HG03521 (cell line): ENCODE measurements at regions not wholly inside any gene's neighbourhood (a gene's known extent, or its start where the extent isn't known, plus 50 kb on each side); places are given as distances from the start of the nearest gene placed in this dataset.
"Not testable (repeated sequence)": the region's sequence is repeated elsewhere in the genome, so short reads cannot be mapped to it uniquely, and the experiment has no call there.

Experiments used
- ATAC-seq: cut with Tn5 transposase; IDR thresholded peaks from one replicate; pipeline ENCODE4 v1.9.1; 2021; ENCODE audit warnings: mild to moderate bottlenecking, moderate library complexity; ENCODE audit not compliant: unreplicated experiment

DNA sequence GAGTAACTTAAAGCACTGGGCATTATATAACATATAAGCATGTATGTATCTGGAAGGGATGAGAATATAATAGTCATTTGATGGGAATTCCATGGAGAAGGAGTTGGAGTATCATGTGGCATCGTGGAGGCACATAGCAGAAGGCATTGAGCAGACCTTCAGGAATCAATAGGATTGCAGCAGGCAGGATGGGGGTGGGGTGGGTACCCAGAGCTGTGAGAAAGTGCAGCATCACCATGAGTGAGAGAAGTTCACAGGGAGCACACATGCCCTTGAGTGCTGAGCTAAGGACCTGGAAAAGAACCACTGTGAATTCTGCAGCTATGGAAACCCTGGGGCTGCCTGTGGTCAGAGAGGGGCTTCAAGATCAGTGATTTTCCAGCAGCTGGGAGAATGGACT lies 57.3 kb downstream of the MED10 start:
- no peak for ATAC-seq

DNA sequence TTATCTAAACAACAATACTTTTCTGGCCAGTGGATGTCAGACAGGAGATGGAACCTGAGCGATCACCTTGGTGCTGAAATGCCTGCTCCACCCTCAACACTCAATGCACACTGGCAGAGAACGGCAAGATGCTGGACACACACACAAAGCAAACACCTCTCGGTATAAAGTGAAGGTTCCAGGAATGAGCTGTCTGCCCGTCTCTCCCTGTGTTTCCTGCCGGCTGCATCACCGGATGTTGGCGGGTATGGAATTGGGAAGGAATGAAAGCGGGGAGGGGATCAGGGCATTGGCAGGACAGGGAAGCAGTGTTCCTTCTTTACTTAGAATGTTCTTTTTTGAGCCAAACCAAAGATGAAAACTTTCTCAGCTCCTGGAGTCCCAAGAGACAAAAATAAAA lies 59.2 kb downstream of the MED10 start:
- ATAC-seq: no peak

DNA sequence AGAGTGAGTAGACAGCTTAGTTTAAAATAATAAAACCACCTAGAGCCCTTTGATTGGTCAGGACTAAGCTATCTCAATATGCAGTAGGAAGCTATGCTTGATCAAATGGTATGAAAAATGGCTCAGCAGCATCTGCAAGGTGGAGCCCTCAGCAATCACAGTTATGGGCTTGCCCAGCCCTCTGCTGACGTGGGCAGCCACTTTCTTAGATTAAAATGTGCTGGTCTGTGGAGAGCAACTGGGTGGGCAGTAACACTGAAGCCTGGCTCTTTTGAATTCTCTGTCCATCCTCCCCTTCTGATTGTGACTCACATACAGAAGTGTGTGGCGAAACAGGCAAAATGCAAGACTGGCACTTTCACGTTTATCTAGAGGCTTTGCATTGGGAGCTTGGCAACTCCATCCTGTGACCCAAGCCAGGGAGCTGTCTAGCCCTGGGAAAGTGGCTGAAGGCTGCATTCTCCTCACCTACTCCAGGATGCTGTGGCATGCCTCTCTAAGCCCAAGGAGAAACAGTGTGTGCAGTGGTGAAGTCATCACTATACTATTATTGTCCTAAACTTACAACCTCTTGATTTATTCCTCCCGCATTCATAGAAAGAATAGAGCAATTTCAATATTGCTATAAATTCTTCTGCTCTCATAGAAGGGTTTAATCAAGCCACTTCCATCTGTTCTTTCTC lies 61.1 kb downstream of the MED10 start:
- ATAC-seq: no peak

DNA sequence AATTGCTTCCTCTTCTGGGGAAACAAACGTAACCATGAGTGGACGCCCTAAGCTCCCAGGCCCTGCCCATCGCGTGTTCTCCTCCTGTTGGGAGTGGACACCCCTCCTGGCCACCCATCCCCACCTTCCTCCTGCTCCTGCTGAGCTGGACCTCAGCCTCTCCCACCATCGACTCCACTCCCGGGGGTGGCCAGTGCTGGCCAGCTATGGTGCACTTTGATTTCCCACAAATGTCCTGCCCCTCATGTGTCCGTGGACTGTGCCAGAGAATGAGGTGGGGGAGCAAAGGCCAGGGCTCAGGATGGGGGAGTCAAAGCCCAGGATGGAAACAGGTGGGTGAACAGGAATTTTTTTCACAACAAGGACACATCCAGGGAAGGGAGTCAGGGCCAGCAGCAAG lies 62.8 kb downstream of the MED10 start:
- no peak for ATAC-seq

DNA sequence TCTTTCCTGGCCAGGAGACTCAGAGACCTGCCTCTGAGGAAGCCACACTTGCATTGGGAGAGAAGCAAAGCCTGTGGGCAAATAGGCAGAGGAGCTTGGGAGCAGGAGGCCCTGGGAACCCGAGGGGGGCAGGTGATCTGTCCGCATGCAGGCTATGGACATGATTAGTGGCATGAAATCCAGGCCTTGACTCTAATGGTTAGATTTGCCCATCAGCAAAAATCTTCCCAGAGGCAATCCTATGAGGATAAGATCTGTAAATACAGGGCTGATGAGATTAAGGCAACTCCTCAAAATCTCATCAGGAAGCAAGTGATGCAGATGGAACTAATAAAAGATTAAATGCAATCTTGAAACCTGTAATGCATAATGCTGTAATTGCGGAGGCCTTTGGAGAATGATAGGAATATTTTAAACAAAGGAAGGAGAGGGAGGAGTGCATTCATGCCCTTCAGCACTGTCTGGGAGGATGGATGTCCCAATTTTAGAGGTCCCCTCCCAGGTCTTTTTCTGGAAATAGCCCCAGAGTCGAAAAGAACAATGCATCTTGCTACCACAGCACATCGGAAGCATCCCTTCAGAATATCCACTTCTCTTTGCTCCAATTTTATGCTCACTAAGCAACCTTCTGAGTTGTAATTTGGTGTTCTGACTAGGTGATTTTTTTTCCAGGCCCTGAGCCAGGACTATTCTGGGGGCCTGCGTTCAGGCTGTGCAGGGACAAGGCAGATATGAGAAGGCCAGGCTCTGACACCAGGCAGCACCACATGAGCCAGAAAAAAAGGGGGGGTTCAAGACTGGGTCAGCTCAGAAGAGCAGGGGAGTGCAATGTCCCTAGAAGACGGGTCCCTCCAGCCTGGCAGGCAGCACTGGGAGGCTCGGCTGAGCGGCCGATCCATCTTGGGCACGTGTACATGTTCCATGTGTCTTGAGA lies 66.5 kb downstream of the MED10 start:
- ATAC-seq: no peak

DNA sequence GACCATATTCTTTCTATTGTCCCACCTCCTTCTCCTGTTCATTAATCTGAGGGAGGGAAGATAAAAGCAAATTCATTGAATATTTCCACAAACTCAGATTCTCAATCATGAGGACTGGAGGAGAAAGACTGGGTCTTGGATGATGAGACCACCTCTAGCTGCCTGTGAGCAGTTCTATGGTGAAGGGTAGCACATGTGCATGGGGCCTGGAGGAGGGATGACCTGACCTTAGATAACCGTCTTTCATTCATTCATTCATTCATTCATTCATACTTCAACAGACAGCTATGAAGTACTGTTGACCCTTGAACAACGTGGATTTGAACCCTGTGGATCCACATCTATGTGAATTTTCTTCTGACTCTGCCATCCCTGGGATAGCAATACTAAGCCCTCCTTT lies 68.4 kb downstream of the MED10 start:
- no peak for ATAC-seq

DNA sequence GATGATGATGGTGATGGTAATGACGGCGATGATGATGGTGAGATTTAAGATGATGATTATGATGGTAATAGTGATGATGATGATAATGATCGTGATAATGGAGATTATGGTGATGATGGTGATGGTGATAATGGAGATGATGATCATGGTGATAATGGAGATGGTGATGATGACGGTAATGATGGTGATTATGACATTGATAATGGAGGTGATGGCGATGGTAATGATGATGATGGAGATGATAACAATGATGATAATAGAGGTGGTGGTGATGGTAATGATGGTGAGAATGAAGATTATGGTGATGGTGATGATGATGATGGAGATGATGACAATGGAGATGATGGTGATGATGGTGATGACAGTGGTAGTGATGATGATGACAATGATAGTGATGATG lies 69.7 kb downstream of the MED10 start:
- no peak for ATAC-seq

DNA sequence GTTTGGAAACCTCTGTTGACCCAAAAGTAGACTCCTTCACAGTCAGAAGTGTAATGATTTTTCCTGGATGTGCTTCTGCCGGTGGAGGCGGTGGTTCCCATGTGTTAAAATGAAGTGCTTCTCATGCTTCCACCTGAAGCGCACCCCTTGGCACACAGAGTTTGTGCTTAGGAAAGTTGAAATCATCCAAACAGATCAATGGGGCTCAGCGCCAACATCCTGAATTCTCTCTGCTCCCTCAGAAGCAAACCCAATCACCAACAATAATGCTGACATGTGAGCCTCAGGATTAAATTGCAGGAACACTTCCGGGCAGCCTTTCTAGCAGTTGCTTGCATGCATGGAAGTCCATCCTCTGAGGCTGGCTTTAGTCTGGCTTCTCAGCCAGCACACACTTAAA lies 71.0 kb downstream of the MED10 start:
- ATAC-seq: no peak

DNA sequence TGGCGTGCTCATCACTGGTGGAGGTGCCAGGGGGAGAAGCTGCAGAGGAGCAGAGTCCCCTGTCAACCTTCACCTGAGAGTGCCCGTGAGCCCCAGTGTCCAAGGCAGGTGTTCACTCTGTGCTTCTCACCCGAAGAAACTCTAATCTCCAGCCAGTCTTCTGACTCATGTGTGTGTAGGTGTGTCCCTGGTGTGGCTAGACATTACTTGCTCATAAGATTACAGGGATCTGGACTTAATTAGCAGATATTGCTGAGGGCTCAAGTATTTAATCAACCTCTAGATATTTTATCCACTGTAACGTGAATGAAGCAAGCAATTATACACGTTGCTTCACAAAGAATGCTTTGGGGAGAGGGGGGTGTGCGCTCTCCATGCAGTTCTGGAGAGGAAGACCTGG lies 72.5 kb downstream of the MED10 start:
- no peak for ATAC-seq

DNA sequence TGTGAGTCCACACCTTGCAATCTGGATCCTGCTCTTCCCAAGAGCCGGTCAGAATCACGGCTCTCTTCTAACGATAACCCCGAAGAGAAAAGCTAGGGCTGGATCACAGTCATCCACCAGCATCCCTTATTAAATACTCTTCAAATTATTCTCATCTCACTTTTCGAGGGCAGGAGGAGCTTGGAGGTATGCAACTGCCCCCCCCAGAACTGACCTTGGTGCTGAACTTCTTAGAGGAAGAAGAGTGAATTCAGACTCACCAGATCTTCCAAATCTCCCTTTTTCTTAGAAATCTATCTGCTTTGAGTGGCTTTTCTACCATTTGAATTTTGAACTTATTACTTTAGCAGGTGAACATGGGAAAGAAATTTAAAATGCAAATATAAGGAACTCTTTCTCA lies 75.7 kb downstream of the MED10 start:
- no peak for ATAC-seq

DNA sequence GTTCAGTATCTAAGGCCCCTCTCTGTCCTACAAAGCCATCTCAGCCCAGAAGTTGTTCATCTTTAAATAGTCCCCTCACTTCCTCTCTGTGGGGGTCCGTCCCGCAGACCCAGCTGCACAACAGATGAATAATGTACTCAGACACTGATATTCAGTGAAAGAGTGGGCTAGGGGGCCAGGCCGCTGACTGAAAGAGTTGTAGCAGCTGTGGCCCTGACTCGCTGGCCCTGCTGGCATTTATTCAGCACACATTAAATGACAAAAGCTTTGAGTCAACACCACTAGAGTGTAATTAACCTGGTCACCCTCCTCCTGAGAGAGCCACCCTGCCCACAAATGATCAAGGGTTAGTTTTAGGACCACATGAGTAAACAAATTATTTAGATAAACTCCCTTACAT lies 76.3 kb downstream of the MED10 start:
- no peak for ATAC-seq

DNA sequence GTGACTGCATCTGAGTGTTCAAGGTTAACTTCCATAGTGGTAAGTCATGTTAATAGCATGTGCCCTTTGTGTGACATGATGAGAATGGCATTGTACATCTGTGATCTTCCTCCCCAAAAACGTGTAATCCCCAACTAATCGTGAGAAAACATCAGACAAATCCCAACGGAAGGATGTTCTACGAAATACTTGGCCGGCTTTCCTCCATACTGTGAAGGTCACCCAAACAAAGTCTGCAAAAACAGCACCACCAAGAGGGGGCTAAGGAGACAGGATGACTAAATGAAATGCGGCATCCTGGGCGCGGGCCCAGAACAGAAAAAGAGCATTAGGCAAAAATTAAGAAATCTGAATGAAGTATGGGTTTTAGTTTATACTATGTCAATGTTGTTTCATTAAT lies 81.8 kb downstream of the MED10 start:
- ATAC-seq: no peak

DNA sequence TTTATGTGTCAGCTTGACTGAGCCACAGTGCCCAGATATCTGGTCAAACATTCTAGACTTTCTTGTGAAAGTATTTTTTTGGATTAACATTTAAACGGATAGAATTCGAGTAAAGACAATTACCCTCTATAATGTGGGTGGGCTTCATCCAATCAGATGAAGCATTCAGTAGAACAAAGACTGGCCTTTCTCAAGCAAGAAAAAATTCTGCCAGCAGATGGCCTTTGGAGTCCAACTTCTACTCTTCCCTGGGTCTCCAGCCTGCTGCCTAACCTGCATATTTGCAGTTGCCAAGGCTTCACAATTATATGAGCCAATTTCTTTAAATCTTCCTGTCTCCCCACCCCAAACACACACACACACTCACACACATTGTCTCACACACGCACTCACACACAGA lies 86.4 kb downstream of the MED10 start:
- ATAC-seq: no peak

DNA sequence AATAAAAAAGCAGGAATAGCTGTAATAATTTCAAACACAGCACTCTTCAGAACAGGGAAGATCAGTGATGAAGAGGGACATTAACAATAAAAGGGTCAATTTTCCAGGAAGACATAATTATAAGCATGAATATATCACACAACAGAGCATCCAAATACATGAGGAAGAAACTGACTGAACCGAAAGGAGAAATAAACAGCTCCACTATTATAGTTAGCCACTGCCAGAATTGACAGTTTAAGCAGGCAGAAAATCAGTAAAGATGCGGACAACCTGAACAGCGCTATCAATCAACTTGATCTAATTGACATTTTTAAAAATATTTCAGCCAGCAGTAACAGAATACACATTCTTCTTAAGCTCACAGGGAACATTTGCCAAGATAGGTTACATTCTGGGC lies 89.1 kb downstream of the MED10 start:
- no peak for ATAC-seq

DNA sequence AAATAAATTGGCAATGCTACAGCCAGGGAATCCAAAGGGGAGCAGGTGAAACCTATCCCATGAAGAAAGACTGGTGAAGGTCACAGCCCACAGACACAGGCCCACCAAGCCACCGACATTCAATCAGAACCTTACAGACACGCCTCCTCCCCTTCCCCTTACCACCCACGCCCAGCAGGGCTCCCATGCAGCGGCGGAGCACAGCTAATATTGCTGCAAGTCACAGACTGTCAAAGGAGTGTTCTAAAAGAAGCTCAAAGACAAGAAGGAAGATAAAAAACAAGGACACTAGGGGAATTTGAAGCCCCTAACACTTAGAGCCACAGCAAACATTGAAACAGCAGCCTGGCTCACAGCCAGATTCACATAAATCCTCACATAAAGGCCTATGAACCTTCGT lies 91.2 kb downstream of the MED10 start:
- ATAC-seq: no peak

DNA sequence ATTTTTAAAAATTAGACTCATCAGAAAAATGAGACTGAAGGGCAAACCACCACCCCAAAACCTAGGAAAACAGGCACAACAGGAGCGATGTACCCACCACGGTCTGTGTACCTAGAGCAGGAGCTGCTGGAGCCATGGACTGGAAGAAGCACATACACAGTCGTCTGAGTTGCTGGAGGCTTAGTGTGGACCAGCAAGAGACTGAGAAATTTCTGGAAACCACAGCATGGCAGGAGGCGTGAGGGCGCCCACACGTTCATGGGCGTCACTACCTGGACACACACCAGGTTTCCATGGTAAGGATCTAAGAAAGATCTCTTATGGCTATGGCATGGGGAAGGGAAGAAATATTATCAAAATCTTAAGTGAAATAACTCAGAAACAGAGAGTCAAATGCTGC lies 91.9 kb downstream of the MED10 start:
- no peak for ATAC-seq

DNA sequence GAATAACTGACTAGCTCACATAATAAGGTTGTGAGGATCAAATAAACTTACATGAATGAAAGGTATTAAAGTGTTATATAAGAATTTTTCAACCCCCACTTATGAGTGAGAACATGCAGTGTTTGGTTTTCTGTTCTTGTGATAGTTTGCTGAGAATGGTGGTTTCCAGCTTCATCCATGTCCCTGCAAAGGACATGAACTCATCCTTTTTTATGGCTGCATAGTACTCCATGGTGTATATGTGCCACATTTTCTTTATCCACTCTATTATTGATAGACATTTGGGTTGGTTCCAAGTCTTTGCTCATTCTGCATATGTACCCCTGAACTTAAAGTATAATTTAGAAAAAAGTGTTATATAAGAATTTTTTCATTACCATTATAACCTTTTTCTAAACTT lies 93.9 kb downstream of the MED10 start:
- ATAC-seq: not testable (repeated sequence)

DNA sequence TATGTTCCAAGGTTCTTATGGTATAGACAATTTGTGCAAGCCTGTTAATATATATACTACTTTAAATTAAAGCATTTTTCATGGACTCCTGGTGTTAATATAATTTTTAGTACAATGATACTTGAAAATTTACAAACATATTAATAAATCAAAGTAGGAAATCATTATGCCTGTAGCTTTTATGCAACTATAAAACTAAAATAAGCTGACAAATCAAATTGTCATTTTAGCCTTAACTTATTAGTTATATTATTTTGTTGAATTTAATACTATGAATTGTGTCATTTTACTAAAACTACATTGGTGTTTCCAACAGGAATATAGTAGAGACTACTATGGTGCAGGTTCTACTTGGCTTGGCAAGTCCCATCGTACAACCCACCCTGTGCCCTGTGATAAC lies 96.0 kb downstream of the MED10 start:
- no peak for ATAC-seq

DNA sequence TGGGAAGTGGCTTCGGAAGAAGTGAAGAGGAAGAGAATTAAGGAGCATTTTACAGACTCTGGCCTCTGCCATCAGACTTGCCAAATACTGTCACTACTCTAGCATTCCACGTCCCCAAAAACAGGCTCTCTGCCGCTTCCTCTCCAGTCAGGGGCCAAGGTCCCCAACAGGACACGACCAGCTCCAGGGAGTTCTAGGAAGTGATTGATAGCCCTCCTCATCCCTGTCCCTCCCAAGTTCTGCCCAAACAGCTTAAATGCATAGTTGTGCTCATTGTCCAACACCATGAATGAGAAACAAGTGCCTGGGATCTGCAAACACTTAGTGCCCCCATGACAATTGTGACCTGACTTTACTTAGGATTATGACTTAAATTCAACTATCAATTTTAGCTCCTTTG lies 96.5 kb downstream of the MED10 start:
- ATAC-seq: no peak

DNA sequence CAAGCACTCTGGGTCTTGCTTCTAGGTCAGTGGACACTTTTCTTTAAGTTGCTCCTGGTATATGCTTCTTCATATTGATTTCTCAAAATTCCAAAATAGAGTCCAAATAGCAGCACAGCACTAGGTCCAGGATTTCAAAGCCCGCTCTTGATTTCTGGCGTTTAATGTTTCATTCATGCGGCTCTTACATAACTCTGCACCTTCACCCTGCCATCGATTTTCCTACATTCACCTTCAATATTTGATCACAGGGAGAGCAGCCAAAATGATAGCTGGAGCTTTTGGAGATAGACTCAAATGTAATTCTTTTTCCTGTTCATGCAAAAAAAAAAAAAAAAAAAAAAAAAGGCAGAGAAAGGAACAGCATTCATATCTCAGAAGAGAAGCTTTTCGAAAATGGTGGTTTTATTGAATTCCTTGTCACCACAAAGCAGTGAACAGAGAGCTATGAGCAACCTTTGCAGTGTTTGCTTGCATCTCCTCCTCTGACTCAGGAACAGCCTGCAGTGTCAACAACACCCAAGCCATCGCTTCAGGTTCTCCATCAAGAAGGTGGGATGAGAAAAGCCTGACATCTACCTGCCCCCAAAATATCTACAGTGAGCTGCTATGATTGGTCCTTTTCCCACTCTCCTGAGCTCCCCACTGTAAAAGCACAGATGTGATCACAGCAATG lies 97.8 kb downstream of the MED10 start:
- no peak for ATAC-seq

DNA sequence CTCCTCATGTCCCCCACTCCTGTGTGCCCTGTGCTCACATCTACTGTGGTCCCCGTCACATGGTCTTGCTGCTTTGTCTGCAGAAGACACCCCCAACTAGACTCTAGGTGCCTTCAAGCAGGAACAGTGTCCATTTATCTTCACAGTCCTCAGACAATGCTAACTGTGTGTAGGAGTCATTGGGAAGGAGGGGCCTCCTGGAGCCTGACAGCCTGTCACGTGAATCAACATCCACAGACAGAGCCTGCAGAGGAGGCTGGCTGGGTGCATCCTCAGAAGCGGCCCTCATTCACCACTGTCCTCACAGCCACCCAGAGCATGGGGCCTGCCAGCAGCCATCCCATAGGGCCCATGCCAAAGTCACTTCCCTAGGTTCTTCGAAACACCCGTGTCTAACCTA lies 98.7 kb downstream of the MED10 start:
- no peak for ATAC-seq
